HEK293 (cell line): ENCODE measurements at regions not wholly inside any gene's neighbourhood (a gene's known extent, or its start where the extent isn't known, plus 50 kb on each side); places are given as distances from the start of the nearest gene placed in this dataset.

ENCODE experiments used
- CTCF ChIA-PET: fragments of 350-600 bp; formaldehyde crosslinking; extraction: SDS; loops from one replicate; lab custom pipeline; 2021; ENCODE audit warnings: antibody characterized with exemption; lab: Yijun Ruan, JAX
- POLR2A ChIA-PET: fragments of 300-600 bp; formaldehyde crosslinking; extraction: SDS; loops from one replicate; lab custom pipeline; 2020; ENCODE audit warnings: antibody characterized with exemption, inconsistent platforms; lab: Yijun Ruan, JAX
- H3K27ac ChIP-seq: fragments of 200-500 bp; sonication (Bioruptor generic); 2 replicates; pipeline ENCODE4 v1.5.1; 2014; ENCODE audit warnings: low read depth, low read length, control low read depth, inconsistent platforms; ENCODE audit errors: extremely low read depth
- H3K36me3 ChIP-seq, 2 experiments: fragments of 200-500 bp in 1 of 2; sonication (Bioruptor generic) in 1 of 2; 1 replicate in 1 of 2; 2 replicates in 1 of 2; pipeline ENCODE4 v1.5.1; 2014 to 2017; ENCODE audit warnings: inconsistent platforms in 2 of 2, low read length in 2 of 2; ENCODE audit not compliant: control insufficient read depth in 2 of 2, insufficient read depth in 1 of 2
- H3K4me1 ChIP-seq: fragments of 200-500 bp; sonication (Bioruptor generic); 2 replicates; pipeline ENCODE4 v1.5.1; 2014; ENCODE audit warnings: mild to moderate bottlenecking, low read length, inconsistent platforms; ENCODE audit not compliant: control insufficient read depth, insufficient read depth
- H3K4me3 ChIP-seq: 2 replicates; pipeline ENCODE4 v1.5.1; 2011; ENCODE audit warnings: low read depth, mild to moderate bottlenecking, control low read depth, low read length, moderate library complexity
- H3K9me3 ChIP-seq: fragments of 200-500 bp; sonication (Bioruptor generic); 2 replicates; pipeline ENCODE4 v1.5.1; 2014; ENCODE audit warnings: low read depth, low read length, inconsistent platforms; ENCODE audit not compliant: control insufficient read depth, insufficient read depth
- BCL11A ChIP-seq: fragments of 450-650 bp; formaldehyde crosslinking; IDR thresholded peaks from 2 replicates; pipeline ENCODE4 v1.5.1; 2016; ENCODE audit warnings: low read depth, missing biosample characterization, missing genetic modification characterization
- GFI1B ChIP-seq: fragments of 450-650 bp; formaldehyde crosslinking; IDR thresholded peaks from 2 replicates; pipeline ENCODE4 v1.5.1; 2016; ENCODE audit warnings: missing biosample characterization, missing genetic modification characterization
- GLI4 ChIP-seq: fragments of 450-650 bp; formaldehyde crosslinking; IDR thresholded peaks from 2 replicates; pipeline ENCODE4 v1.5.1; 2016; ENCODE audit warnings: missing biosample characterization, missing genetic modification characterization
- KLF10 ChIP-seq: fragments of 450-650 bp; IDR thresholded peaks from 2 replicates; pipeline ENCODE4 v1.5.1; 2018; ENCODE audit warnings: missing biosample characterization, mild to moderate bottlenecking, missing genetic modification characterization
- MYNN ChIP-seq: fragments of 450-650 bp; formaldehyde crosslinking; IDR thresholded peaks from 2 replicates; pipeline ENCODE4 v1.5.1; 2016; ENCODE audit warnings: missing biosample characterization, missing genetic modification characterization, borderline replicate concordance
- REPIN1 ChIP-seq: fragments of 450-650 bp; formaldehyde crosslinking; IDR thresholded peaks from 2 replicates; pipeline ENCODE4 v1.5.1; 2017; ENCODE audit warnings: missing biosample characterization, missing genetic modification characterization, low read depth
- ZBTB6 ChIP-seq: fragments of 450-650 bp; formaldehyde crosslinking; IDR thresholded peaks from 2 replicates; pipeline ENCODE4 v1.5.1; 2017; ENCODE audit warnings: missing biosample characterization, missing genetic modification characterization
- ZIC2 ChIP-seq: fragments of 450-650 bp; formaldehyde crosslinking; IDR thresholded peaks from 2 replicates; pipeline ENCODE4 v1.5.1; 2016; ENCODE audit warnings: missing biosample characterization, missing genetic modification characterization
- ZNF112 ChIP-seq: fragments of 450-650 bp; formaldehyde crosslinking; IDR thresholded peaks from 2 replicates; pipeline ENCODE4 v1.5.0; 2017; ENCODE audit warnings: missing biosample characterization, missing genetic modification characterization
- ZNF133 ChIP-seq: fragments of 450-650 bp; formaldehyde crosslinking; IDR thresholded peaks from 2 replicates; pipeline ENCODE4 v1.5.1; 2016; ENCODE audit warnings: missing biosample characterization, missing genetic modification characterization
- ZNF138 ChIP-seq: fragments of 450-650 bp; formaldehyde crosslinking; IDR thresholded peaks from 2 replicates; pipeline ENCODE4 v1.5.1; 2016; ENCODE audit warnings: missing biosample characterization, missing genetic modification characterization, borderline replicate concordance
- ZNF214 ChIP-seq: fragments of 450-650 bp; formaldehyde crosslinking; IDR thresholded peaks from 2 replicates; pipeline ENCODE4 v1.5.1; 2017; ENCODE audit warnings: missing biosample characterization, mild to moderate bottlenecking, missing genetic modification characterization, borderline replicate concordance
- ZNF280C ChIP-seq: fragments of 450-650 bp; formaldehyde crosslinking; IDR thresholded peaks from 2 replicates; pipeline ENCODE4 v1.5.1; 2016; ENCODE audit warnings: missing biosample characterization, missing genetic modification characterization
- ZNF292 ChIP-seq: fragments of 450-650 bp; formaldehyde crosslinking; IDR thresholded peaks from 2 replicates; pipeline ENCODE4 v1.5.1; 2016; ENCODE audit warnings: low read depth, missing biosample characterization, missing genetic modification characterization, borderline replicate concordance
- ZNF426 ChIP-seq: fragments of 450-650 bp; formaldehyde crosslinking; IDR thresholded peaks from 2 replicates; pipeline ENCODE4 v1.5.1; 2017; ENCODE audit warnings: missing biosample characterization, missing genetic modification characterization, mild to moderate bottlenecking, inconsistent platforms, moderate library complexity
- ZNF585B ChIP-seq: fragments of 450-650 bp; formaldehyde crosslinking; IDR thresholded peaks from 2 replicates; pipeline ENCODE4 v1.5.1; 2016; ENCODE audit warnings: missing biosample characterization, missing genetic modification characterization
- ZNF596 ChIP-seq: fragments of 450-650 bp; IDR thresholded peaks from 2 replicates; pipeline ENCODE4 v1.5.0; 2018; ENCODE audit warnings: missing biosample characterization, mild to moderate bottlenecking, missing genetic modification characterization, moderate library complexity
- ZNF707 ChIP-seq: fragments of 450-650 bp; formaldehyde crosslinking; IDR thresholded peaks from 2 replicates; pipeline ENCODE4 v1.5.1; 2016; ENCODE audit warnings: missing biosample characterization, missing genetic modification characterization
- ZNF768 ChIP-seq: fragments of 450-650 bp; formaldehyde crosslinking; IDR thresholded peaks from 2 replicates; pipeline ENCODE4 v1.5.1; 2018; ENCODE audit warnings: missing biosample characterization, mild to moderate bottlenecking, missing genetic modification characterization
- ZNF777 ChIP-seq: fragments of 450-650 bp; formaldehyde crosslinking; IDR thresholded peaks from 2 replicates; pipeline ENCODE4 v1.5.1; 2017; ENCODE audit warnings: missing biosample characterization, missing genetic modification characterization, borderline replicate concordance
- ZNF785 ChIP-seq: fragments of 450-650 bp; formaldehyde crosslinking; IDR thresholded peaks from 2 replicates; pipeline ENCODE4 v1.5.1; 2016; ENCODE audit warnings: missing biosample characterization, missing genetic modification characterization
- ZNF791 ChIP-seq: fragments of 450-650 bp; formaldehyde crosslinking; IDR thresholded peaks from 2 replicates; pipeline ENCODE4 v1.5.1; 2016; ENCODE audit warnings: missing biosample characterization, missing genetic modification characterization
- ZSCAN23 ChIP-seq: fragments of 450-650 bp; formaldehyde crosslinking; IDR thresholded peaks from 2 replicates; pipeline ENCODE4 v1.5.1; 2016; ENCODE audit warnings: missing biosample characterization, missing genetic modification characterization
- TF ChIP-seq, protein P1 (sequence below): fragments of 450-650 bp; formaldehyde crosslinking; conservative IDR thresholded peaks from 2 replicates; pipeline ENCODE4 v1.5.1; 2016; ENCODE audit warnings: low read depth, missing biosample characterization, missing genetic modification characterization
- TF ChIP-seq, protein P2 (sequence below): fragments of 450-650 bp; formaldehyde crosslinking; IDR thresholded peaks from 2 replicates; pipeline ENCODE4 v1.5.1; 2016; ENCODE audit warnings: missing biosample characterization, missing genetic modification characterization

DNA sequence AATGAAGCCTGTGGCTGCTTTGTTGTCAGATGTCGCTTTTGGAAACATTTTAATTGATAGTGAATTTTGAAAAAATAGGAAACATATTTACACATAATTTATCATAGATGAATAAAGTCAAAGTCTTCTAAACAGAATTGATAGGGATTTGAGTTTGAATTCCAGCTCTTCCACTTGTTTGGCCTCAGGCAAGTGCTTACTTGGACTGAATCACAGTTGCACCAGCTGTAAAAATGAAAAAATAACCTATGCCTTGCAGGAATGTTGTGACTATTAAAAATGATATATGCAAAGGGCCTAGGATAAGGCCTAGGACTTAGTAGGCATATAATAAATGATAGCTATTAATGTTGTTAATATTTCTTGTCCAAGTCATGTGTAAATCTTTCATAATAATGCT lies 618.5 kb upstream of the MMS22L start:
- ChIA-PET POLR2A (no interaction called here), CTCF (interaction anchor here (0.6 to 0.7 kb wide), 2 partner anchors 198 to 237 kb away, joined by 3 to 5 read pairs; no protein-coding TSS in a partner anchor)
- H3K4me1 ChIP-seq, result no peaks in the 10 kb centered on the region

DNA sequence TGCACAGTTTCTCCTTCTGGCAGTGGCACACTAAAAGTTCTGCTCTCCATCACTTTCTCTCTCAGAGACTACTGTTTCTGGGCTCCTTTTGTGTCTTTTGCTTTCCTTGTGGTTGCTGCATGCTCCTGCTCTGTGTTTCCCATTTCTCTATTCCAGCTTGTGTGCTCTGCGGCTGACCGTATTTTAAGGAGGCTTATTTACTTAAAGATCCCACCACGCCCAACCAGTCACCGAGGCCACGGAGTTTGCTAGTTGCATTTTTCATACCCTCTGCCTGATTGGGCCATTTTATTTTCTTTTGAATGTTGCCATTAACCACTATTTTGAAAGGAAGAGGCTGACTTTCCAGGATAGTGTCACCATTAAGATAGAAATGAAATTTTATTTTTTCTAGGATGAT lies 626.4 kb upstream of the MMS22L start:
- Histone ChIP-seq H3K4me1 (no peaks in the 10 kb centered on the region), H3K9me3 (no peaks in the 10 kb centered on the region), H3K36me3 (no peaks in the 10 kb centered on the region), H3K4me3 (no peak overlapping the region), H3K27ac (no peak overlapping the region)
- ChIA-PET CTCF (no interaction called here), POLR2A (no interaction called here)
- TF ChIP-seq ZNF768 (tag by site-specific recombination), result no peak
- TF ChIP-seq GFI1B, result no peak
- TF ChIP-seq ZBTB6 (tag by site-specific recombination), result no peak
- TF ChIP-seq ZSCAN23 (tag by site-specific recombination), result no peak
- TF ChIP-seq, protein P1, sequence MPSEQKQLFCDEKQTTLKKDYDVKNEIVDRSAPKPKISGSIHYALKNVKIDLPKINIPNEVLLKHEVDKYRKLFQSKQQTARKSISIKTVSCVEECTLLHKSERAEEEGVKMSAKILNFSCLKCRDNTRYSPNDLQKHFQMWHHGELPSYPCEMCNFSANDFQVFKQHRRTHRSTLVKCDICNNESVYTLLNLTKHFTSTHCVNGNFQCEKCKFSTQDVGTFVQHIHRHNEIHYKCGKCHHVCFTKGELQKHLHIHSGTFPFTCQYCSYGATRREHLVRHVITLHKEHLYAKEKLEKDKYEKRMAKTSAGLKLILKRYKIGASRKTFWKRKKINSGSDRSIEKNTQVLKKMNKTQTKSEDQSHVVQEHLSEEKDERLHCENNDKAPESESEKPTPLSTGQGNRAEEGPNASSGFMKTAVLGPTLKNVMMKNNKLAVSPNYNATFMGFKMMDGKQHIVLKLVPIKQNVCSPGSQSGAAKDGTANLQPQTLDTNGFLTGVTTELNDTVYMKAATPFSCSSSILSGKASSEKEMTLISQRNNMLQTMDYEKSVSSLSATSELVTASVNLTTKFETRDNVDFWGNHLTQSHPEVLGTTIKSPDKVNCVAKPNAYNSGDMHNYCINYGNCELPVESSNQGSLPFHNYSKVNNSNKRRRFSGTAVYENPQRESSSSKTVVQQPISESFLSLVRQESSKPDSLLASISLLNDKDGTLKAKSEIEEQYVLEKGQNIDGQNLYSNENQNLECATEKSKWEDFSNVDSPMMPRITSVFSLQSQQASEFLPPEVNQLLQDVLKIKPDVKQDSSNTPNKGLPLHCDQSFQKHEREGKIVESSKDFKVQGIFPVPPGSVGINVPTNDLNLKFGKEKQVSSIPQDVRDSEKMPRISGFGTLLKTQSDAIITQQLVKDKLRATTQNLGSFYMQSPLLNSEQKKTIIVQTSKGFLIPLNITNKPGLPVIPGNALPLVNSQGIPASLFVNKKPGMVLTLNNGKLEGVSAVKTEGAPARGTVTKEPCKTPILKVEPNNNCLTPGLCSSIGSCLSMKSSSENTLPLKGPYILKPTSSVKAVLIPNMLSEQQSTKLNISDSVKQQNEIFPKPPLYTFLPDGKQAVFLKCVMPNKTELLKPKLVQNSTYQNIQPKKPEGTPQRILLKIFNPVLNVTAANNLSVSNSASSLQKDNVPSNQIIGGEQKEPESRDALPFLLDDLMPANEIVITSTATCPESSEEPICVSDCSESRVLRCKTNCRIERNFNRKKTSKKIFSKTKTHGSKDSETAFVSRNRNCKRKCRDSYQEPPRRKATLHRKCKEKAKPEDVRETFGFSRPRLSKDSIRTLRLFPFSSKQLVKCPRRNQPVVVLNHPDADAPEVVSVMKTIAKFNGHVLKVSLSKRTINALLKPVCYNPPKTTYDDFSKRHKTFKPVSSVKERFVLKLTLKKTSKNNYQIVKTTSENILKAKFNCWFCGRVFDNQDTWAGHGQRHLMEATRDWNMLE (tag by site-specific recombination), result no peak
- no peak for TF ChIP-seq GLI4 (tag by site-specific recombination)
- no peak for TF ChIP-seq ZNF585B
- TF ChIP-seq ZNF214 (tag by site-specific recombination), result no peak
- no peak for TF ChIP-seq REPIN1 (tag by site-specific recombination)
- TF ChIP-seq ZIC2, result no peak
- no peak for TF ChIP-seq BCL11A (tag by site-specific recombination)
- TF ChIP-seq ZNF777 (tag by site-specific recombination), result no peak
- TF ChIP-seq ZNF112 (tag by site-specific recombination), result no peak
- TF ChIP-seq KLF10 (tag by site-specific recombination), result no peak
- TF ChIP-seq MYNN (tag by site-specific recombination), result no peak
- no peak for TF ChIP-seq ZNF133 (tag by site-specific recombination)
- TF ChIP-seq ZNF426, result no peak
- no peak for TF ChIP-seq ZNF791 (tag by site-specific recombination)

More for the DNA sequence above, 618.5 kb upstream of the MMS22L start:
- Histone ChIP-seq H3K27ac (no peak overlapping the region), H3K4me3 (no peak overlapping the region), H3K9me3 (no peaks in the 10 kb centered on the region), H3K36me3 (no peaks in the 10 kb centered on the region)
- no peak for TF ChIP-seq ZNF292 (tag by site-specific recombination)
- TF ChIP-seq ZNF280C (tag by site-specific recombination), result no peak
- TF ChIP-seq ZNF707 (tag by site-specific recombination), result no peak
- TF ChIP-seq ZNF596 (tag by site-specific recombination), result no peak
- TF ChIP-seq ZNF138 (tag by site-specific recombination), result no peak
- TF ChIP-seq, protein P2, sequence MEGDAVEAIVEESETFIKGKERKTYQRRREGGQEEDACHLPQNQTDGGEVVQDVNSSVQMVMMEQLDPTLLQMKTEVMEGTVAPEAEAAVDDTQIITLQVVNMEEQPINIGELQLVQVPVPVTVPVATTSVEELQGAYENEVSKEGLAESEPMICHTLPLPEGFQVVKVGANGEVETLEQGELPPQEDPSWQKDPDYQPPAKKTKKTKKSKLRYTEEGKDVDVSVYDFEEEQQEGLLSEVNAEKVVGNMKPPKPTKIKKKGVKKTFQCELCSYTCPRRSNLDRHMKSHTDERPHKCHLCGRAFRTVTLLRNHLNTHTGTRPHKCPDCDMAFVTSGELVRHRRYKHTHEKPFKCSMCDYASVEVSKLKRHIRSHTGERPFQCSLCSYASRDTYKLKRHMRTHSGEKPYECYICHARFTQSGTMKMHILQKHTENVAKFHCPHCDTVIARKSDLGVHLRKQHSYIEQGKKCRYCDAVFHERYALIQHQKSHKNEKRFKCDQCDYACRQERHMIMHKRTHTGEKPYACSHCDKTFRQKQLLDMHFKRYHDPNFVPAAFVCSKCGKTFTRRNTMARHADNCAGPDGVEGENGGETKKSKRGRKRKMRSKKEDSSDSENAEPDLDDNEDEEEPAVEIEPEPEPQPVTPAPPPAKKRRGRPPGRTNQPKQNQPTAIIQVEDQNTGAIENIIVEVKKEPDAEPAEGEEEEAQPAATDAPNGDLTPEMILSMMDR, result no peak
- TF ChIP-seq ZNF785 (tag by site-specific recombination), result no peak
